ENCODE measurements at regions not wholly inside any gene's neighbourhood (a gene's known extent, or its start where the extent isn't known, plus 50 kb on each side); places are given as distances from the start of the nearest gene placed in this dataset.

- TF ChIP-seq, protein P1, sequence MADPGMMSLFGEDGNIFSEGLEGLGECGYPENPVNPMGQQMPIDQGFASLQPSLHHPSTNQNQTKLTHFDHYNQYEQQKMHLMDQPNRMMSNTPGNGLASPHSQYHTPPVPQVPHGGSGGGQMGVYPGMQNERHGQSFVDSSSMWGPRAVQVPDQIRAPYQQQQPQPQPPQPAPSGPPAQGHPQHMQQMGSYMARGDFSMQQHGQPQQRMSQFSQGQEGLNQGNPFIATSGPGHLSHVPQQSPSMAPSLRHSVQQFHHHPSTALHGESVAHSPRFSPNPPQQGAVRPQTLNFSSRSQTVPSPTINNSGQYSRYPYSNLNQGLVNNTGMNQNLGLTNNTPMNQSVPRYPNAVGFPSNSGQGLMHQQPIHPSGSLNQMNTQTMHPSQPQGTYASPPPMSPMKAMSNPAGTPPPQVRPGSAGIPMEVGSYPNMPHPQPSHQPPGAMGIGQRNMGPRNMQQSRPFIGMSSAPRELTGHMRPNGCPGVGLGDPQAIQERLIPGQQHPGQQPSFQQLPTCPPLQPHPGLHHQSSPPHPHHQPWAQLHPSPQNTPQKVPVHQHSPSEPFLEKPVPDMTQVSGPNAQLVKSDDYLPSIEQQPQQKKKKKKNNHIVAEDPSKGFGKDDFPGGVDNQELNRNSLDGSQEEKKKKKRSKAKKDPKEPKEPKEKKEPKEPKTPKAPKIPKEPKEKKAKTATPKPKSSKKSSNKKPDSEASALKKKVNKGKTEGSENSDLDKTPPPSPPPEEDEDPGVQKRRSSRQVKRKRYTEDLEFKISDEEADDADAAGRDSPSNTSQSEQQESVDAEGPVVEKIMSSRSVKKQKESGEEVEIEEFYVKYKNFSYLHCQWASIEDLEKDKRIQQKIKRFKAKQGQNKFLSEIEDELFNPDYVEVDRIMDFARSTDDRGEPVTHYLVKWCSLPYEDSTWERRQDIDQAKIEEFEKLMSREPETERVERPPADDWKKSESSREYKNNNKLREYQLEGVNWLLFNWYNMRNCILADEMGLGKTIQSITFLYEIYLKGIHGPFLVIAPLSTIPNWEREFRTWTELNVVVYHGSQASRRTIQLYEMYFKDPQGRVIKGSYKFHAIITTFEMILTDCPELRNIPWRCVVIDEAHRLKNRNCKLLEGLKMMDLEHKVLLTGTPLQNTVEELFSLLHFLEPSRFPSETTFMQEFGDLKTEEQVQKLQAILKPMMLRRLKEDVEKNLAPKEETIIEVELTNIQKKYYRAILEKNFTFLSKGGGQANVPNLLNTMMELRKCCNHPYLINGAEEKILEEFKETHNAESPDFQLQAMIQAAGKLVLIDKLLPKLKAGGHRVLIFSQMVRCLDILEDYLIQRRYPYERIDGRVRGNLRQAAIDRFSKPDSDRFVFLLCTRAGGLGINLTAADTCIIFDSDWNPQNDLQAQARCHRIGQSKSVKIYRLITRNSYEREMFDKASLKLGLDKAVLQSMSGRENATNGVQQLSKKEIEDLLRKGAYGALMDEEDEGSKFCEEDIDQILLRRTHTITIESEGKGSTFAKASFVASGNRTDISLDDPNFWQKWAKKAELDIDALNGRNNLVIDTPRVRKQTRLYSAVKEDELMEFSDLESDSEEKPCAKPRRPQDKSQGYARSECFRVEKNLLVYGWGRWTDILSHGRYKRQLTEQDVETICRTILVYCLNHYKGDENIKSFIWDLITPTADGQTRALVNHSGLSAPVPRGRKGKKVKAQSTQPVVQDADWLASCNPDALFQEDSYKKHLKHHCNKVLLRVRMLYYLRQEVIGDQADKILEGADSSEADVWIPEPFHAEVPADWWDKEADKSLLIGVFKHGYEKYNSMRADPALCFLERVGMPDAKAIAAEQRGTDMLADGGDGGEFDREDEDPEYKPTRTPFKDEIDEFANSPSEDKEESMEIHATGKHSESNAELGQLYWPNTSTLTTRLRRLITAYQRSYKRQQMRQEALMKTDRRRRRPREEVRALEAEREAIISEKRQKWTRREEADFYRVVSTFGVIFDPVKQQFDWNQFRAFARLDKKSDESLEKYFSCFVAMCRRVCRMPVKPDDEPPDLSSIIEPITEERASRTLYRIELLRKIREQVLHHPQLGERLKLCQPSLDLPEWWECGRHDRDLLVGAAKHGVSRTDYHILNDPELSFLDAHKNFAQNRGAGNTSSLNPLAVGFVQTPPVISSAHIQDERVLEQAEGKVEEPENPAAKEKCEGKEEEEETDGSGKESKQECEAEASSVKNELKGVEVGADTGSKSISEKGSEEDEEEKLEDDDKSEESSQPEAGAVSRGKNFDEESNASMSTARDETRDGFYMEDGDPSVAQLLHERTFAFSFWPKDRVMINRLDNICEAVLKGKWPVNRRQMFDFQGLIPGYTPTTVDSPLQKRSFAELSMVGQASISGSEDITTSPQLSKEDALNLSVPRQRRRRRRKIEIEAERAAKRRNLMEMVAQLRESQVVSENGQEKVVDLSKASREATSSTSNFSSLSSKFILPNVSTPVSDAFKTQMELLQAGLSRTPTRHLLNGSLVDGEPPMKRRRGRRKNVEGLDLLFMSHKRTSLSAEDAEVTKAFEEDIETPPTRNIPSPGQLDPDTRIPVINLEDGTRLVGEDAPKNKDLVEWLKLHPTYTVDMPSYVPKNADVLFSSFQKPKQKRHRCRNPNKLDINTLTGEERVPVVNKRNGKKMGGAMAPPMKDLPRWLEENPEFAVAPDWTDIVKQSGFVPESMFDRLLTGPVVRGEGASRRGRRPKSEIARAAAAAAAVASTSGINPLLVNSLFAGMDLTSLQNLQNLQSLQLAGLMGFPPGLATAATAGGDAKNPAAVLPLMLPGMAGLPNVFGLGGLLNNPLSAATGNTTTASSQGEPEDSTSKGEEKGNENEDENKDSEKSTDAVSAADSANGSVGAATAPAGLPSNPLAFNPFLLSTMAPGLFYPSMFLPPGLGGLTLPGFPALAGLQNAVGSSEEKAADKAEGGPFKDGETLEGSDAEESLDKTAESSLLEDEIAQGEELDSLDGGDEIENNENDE (IDR thresholded peaks at IDR 0.05; ENCODE audit: low read depth, low read length): no peak
These were observed 90.5 kb upstream of the JUN start (continued) for GRCh38 chr1:58874342-58874741.
